Trophoblast cell (in vitro differentiated cells and primary cell): ENCODE measurements at regions not wholly inside any gene's neighbourhood (a gene's known extent, or its start where the extent isn't known, plus 50 kb on each side); places are given as distances from the start of the nearest gene placed in this dataset.
A peak's percentile ranks its signal among the peaks of the same experiment; 100 is the strongest.

ENCODE experiments used
- DNase-seq, 2 donors: peaks; one replicate each; pipeline ENCODE4 v3.0.0-alpha.2; 2016
- H2AFZ ChIP-seq: 2 replicates; pipeline ENCODE4 v1.6.1; 2013; ENCODE audit warnings: low read length, moderate library complexity, mild to moderate bottlenecking; ENCODE audit not compliant: insufficient read depth, poor library complexity
- H2AK5ac ChIP-seq: 2 replicates; pipeline ENCODE4 v1.6.1; 2013; ENCODE audit warnings: mild to moderate bottlenecking, low read length
- H2BK120ac ChIP-seq: 2 replicates; pipeline ENCODE4 v1.6.1; 2013; ENCODE audit warnings: low read length, mild to moderate bottlenecking, moderate library complexity; ENCODE audit not compliant: insufficient read depth, poor library complexity
- H2BK12ac ChIP-seq: 2 replicates; pipeline ENCODE4 v1.6.1; 2013; ENCODE audit warnings: mild to moderate bottlenecking, low read length, moderate library complexity
- H2BK5ac ChIP-seq: 2 replicates; pipeline ENCODE4 v1.6.1; 2013; ENCODE audit warnings: low read length, low read depth, moderate library complexity, mild to moderate bottlenecking; ENCODE audit not compliant: poor library complexity
- H3K14ac ChIP-seq: 2 replicates; pipeline ENCODE4 v1.6.1; 2013; ENCODE audit warnings: mild to moderate bottlenecking, low read length
- H3K18ac ChIP-seq: 2 replicates; pipeline ENCODE4 v1.6.1; 2013; ENCODE audit warnings: mild to moderate bottlenecking, low read length
- H3K23ac ChIP-seq: 2 replicates; pipeline ENCODE4 v1.6.1; 2013; ENCODE audit warnings: low read length
- H3K27ac ChIP-seq: 2 replicates; pipeline ENCODE4 v1.5.1; 2013; ENCODE audit warnings: low read depth, mild to moderate bottlenecking, inconsistent platforms, low read length, moderate library complexity
- H3K27me3 ChIP-seq: 2 replicates; pipeline ENCODE4 v1.6.1; 2013; ENCODE audit warnings: inconsistent platforms, mild to moderate bottlenecking, low read length, moderate library complexity; ENCODE audit not compliant: insufficient read depth
- H3K36me3 ChIP-seq, 2 experiments: 1 replicate in 1 of 2; 2 replicates in 1 of 2; pipeline ENCODE4 v1.6.1; 2013; ENCODE audit warnings: low read length in 2 of 2, mild to moderate bottlenecking in 2 of 2, moderate library complexity in 1 of 2; ENCODE audit not compliant: insufficient read depth in 2 of 2, control insufficient read depth in 1 of 2
- H3K4ac ChIP-seq: 2 replicates; pipeline ENCODE4 v1.6.1; 2013; ENCODE audit warnings: low read depth, mild to moderate bottlenecking, low read length, moderate library complexity
- H3K4me1 ChIP-seq, 2 experiments: 1 replicate in 1 of 2; 2 replicates in 1 of 2; pipeline ENCODE4 v1.6.1; 2013; ENCODE audit warnings: low read length in 2 of 2, mild to moderate bottlenecking in 2 of 2, moderate library complexity in 1 of 2; ENCODE audit not compliant: insufficient read depth in 2 of 2, control insufficient read depth in 1 of 2
- H3K4me2 ChIP-seq: 2 replicates; pipeline ENCODE4 v1.6.1; 2013; ENCODE audit warnings: inconsistent platforms, mild to moderate bottlenecking, low read length, moderate library complexity
- H3K4me3 ChIP-seq: 2 replicates; pipeline ENCODE4 v1.5.1; 2013; ENCODE audit warnings: mild to moderate bottlenecking, low read depth, low read length, inconsistent platforms
- H3K79me1 ChIP-seq: one replicate; pipeline ENCODE4 v1.6.1; 2013; ENCODE audit warnings: low read length
- H3K79me2 ChIP-seq: 2 replicates; pipeline ENCODE4 v1.6.1; 2013; ENCODE audit warnings: low read length, mild to moderate bottlenecking; ENCODE audit not compliant: control insufficient read depth, insufficient read depth, poor library complexity
- H3K9ac ChIP-seq: 2 replicates; pipeline ENCODE4 v1.6.1; 2013; ENCODE audit warnings: mild to moderate bottlenecking, low read length
- H3K9me3 ChIP-seq: 2 replicates; pipeline ENCODE4 v1.6.1; 2013; ENCODE audit warnings: low read depth, mild to moderate bottlenecking, control low read depth, inconsistent platforms, low read length; ENCODE audit not compliant: insufficient read depth
- H4K12ac ChIP-seq: 2 replicates; pipeline ENCODE4 v1.6.1; 2013; ENCODE audit warnings: low read depth, mild to moderate bottlenecking, low read length, moderate library complexity
- H4K8ac ChIP-seq: 2 replicates; pipeline ENCODE4 v1.6.1; 2013; ENCODE audit warnings: low read depth, mild to moderate bottlenecking, low read length, moderate library complexity
- H4K91ac ChIP-seq: one replicate; pipeline ENCODE4 v1.6.1; 2013; ENCODE audit warnings: low read depth, mild to moderate bottlenecking, low read length, moderate library complexity
- WGBS: extraction: QIAGEN DNeasy Blood & Tissue Kit; methylation state at CpG from one replicate; pipeline ENCODE4 v1.1.7; 2013; ENCODE audit warnings: missing lambda C conversion rate; ENCODE audit not compliant: insufficient read length, insufficient coverage; ENCODE audit errors: extremely low coverage; 5-methylcytosine and 5-hydroxymethylcytosine counted together

- DNase-seq, result no peak
- Histone ChIP-seq H4K8ac (no peak overlapping the region), H3K14ac (no peak overlapping the region), H2BK5ac (no peak overlapping the region), H3K27ac (no peak overlapping the region), H3K4ac (no peak overlapping the region), H2AFZ (no peak overlapping the region), H3K79me2 (no peaks in the 10 kb centered on the region), H2BK12ac (no peak overlapping the region), H4K91ac (no peak overlapping the region), H3K79me1 (no peaks in the 10 kb centered on the region), H3K4me2 (no peak overlapping the region), H3K4me1 (no peaks in the 10 kb centered on the region), H3K9ac (no peak overlapping the region), H3K23ac (no peak overlapping the region), H3K27me3 (no peaks in the 10 kb centered on the region), H2BK120ac (no peak overlapping the region), H3K36me3 (no peaks in the 10 kb centered on the region), H4K12ac (no peak overlapping the region), H3K9me3 (no peaks in the 10 kb centered on the region), H3K4me3 (no peak overlapping the region), H3K18ac (no peak overlapping the region), H2AK5ac (no peak overlapping the region)
- no CpG with 5 or more reads among the region's 2 CpGs for WGBS
Measured at GRCh38 chrX:78534221-78534620, 124.9 kb downstream of the RTL3 start.

- no peak overlapping the region for H2AK5ac ChIP-seq
- H3K27ac ChIP-seq, result no peak overlapping the region
- no peak overlapping the region for H2AFZ ChIP-seq
- no peaks in the 10 kb centered on the region for H3K79me2 ChIP-seq
- no peak overlapping the region for H4K12ac ChIP-seq
- H3K79me1 ChIP-seq, result no peaks in the 10 kb centered on the region
- no peak overlapping the region for H4K8ac ChIP-seq
- no peaks in the 10 kb centered on the region for H3K4me1 ChIP-seq
- H3K18ac ChIP-seq, result no peak overlapping the region
- no peak overlapping the region for H2BK12ac ChIP-seq
- no peaks in the 10 kb centered on the region for H3K36me3 ChIP-seq
- no peaks in the 10 kb centered on the region for H3K9me3 ChIP-seq
- H3K23ac ChIP-seq, result no peak overlapping the region
- no peak overlapping the region for H3K4ac ChIP-seq
- no peak overlapping the region for H3K4me3 ChIP-seq
- H3K27me3 ChIP-seq, result no peaks in the 10 kb centered on the region
- DNase-seq, result no peak
- no peak overlapping the region for H2BK5ac ChIP-seq
- no peak overlapping the region for H4K91ac ChIP-seq
- no peak overlapping the region for H3K9ac ChIP-seq
- no peak overlapping the region for H3K14ac ChIP-seq
- no peak overlapping the region for H2BK120ac ChIP-seq
- no peak overlapping the region for H3K4me2 ChIP-seq
Measured at GRCh38 chrX:78532363-78532762, 126.8 kb downstream of the RTL3 start.

- no peaks in the 10 kb centered on the region for H3K36me3 ChIP-seq
- H3K4ac ChIP-seq, result no peak overlapping the region
- H3K4me2 ChIP-seq, result no peak overlapping the region
- no peak overlapping the region for H2AK5ac ChIP-seq
- H3K79me2 ChIP-seq, result no peaks in the 10 kb centered on the region
- H2BK5ac ChIP-seq, result no peak overlapping the region
- no peak overlapping the region for H2BK12ac ChIP-seq
- no peaks in the 10 kb centered on the region for H3K79me1 ChIP-seq
- H3K9me3 ChIP-seq, result no peaks in the 10 kb centered on the region
- H3K4me1 ChIP-seq, result no peaks in the 10 kb centered on the region
- H2BK120ac ChIP-seq, result no peak overlapping the region
- no peak overlapping the region for H3K18ac ChIP-seq
- H3K27ac ChIP-seq, result no peak overlapping the region
- no peak overlapping the region for H3K14ac ChIP-seq
- no peak overlapping the region for H3K4me3 ChIP-seq
- H4K8ac ChIP-seq, result no peak overlapping the region
- no peak for DNase-seq
- H4K91ac ChIP-seq, result no peak overlapping the region
- no peak overlapping the region for H3K9ac ChIP-seq
- no peaks in the 10 kb centered on the region for H3K27me3 ChIP-seq
- no peak overlapping the region for H4K12ac ChIP-seq
- H3K23ac ChIP-seq, result no peak overlapping the region
- H2AFZ ChIP-seq, result no peak overlapping the region
- WGBS, result no CpG with 5 or more reads among the region's 1 CpG
Measured at GRCh38 chrX:78527818-78528217, 131.3 kb downstream of the RTL3 start.

GRCh38 chrX:78527263-78527662 lies 131.9 kb downstream of the RTL3 start:
- Histone ChIP-seq H4K12ac (no peak overlapping the region), H4K8ac (no peak overlapping the region), H3K14ac (no peak overlapping the region), H3K4me2 (no peak overlapping the region), H2AFZ (no peak overlapping the region), H3K27me3 (no peaks in the 10 kb centered on the region), H3K27ac (no peak overlapping the region), H3K36me3 (no peaks in the 10 kb centered on the region), H3K79me1 (no peaks in the 10 kb centered on the region), H3K79me2 (no peaks in the 10 kb centered on the region), H3K4ac (no peak overlapping the region), H3K9ac (no peak overlapping the region), H3K9me3 (no peaks in the 10 kb centered on the region), H2BK5ac (no peak overlapping the region), H2BK12ac (no peak overlapping the region), H3K4me3 (no peak overlapping the region), H2BK120ac (no peak overlapping the region), H3K4me1 (no peaks in the 10 kb centered on the region), H2AK5ac (no peak overlapping the region), H4K91ac (no peak overlapping the region), H3K23ac (no peak overlapping the region), H3K18ac (no peak overlapping the region)
- WGBS, result no CpG with 5 or more reads among the region's 1 CpG
- DNase-seq, result peak; percentile 20 to 58
